ENCODE measurements at regions not wholly inside any gene's neighbourhood (a gene's known extent, or its start where the extent isn't known, plus 50 kb on each side); places are given as distances from the start of the nearest gene placed in this dataset.

DNA sequence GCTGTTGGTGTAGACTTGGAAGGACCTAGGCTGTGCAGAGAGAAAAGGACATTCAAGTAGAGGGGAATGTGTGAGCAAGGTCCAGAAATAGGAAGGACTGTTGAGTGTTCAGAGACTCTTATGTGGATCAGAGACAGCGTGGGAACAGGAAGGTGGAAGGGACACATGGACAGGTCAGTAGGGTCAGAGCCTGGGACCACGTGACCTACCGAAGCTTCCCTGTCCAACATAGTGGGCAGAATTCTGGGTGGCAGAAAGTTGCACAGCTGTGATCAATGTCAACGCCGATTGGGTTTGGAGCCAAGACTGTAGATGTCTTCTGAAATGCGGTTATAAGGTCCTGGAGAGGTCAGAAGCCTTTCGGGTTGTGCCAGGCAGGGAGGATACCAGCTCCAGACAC lies 195.9 kb upstream of the MKI67 start:
- H3K36me3 ChIP-seq (ENCODE audit: control insufficient read depth in 4 of 4, insufficient read depth in 4 of 4, low read length in 4 of 4): no peaks in the 10 kb centered on the region
- ATAC-seq (ENCODE audit: insufficient read depth, low FRiP score) (no peak), DNase-seq (no peak)
- H3K4me3 ChIP-seq: no peak overlapping the region
- H3K27ac ChIP-seq (ENCODE audit: low read depth in 1 of 2, low read length in 1 of 2): no peak overlapping the region
- no peaks in the 10 kb centered on the region for H3K4me1 ChIP-seq (ENCODE audit: control insufficient read depth in 5 of 5, insufficient read depth in 5 of 5, low read length in 5 of 5)
- WGBS, 2 donors: 85 to 87% methylated on average over 7 of the region's 7 CpGs
- peaks cover 0 to 6% (median 0%) of the 10 kb centered on the region in 4 donors for H3K9me3 ChIP-seq (ENCODE audit: control insufficient read depth in 4 of 4, insufficient read depth in 3 of 4, low read length in 3 of 4)
- H3K9ac ChIP-seq (ENCODE audit: insufficient read depth in 1 of 2, low read length in 2 of 2): no peak overlapping the region
- TF ChIP-seq, protein P1, sequence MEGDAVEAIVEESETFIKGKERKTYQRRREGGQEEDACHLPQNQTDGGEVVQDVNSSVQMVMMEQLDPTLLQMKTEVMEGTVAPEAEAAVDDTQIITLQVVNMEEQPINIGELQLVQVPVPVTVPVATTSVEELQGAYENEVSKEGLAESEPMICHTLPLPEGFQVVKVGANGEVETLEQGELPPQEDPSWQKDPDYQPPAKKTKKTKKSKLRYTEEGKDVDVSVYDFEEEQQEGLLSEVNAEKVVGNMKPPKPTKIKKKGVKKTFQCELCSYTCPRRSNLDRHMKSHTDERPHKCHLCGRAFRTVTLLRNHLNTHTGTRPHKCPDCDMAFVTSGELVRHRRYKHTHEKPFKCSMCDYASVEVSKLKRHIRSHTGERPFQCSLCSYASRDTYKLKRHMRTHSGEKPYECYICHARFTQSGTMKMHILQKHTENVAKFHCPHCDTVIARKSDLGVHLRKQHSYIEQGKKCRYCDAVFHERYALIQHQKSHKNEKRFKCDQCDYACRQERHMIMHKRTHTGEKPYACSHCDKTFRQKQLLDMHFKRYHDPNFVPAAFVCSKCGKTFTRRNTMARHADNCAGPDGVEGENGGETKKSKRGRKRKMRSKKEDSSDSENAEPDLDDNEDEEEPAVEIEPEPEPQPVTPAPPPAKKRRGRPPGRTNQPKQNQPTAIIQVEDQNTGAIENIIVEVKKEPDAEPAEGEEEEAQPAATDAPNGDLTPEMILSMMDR (IDR thresholded peaks at IDR 0.05; ENCODE audit: control extremely low read depth, extremely low read depth): no peak
- H3K27me3 ChIP-seq (ENCODE audit: control insufficient read depth in 3 of 3, insufficient read depth in 3 of 3, low read length in 2 of 3): no peaks in the 10 kb centered on the region

DNA sequence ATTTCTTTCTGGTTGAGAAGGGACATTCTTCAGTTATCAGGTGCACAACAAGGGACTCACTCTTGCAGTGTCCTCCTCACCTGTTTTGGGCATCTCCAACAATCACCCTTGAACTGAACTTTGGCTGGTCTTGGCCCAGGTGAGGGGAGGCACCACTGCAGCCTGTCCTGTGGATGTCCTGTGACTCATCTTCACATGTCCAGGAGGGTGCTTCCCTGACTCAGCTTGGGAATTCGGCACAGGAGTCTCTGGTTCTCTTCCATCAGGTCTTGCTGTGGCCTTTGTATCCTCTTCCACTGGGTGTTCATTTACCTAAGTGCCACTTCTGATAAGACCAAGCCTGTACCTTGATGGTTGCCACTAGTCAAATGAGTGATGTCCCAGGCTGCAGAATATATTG lies 196.7 kb upstream of the MKI67 start:
- Histone ChIP-seq H3K36me3 (ENCODE audit: control insufficient read depth in 4 of 4, insufficient read depth in 4 of 4, low read length in 4 of 4) (no peaks in the 10 kb centered on the region), H3K4me3 (no peak overlapping the region), H3K27ac (ENCODE audit: low read depth in 1 of 2, low read length in 1 of 2) (no peak overlapping the region), H3K9me3 (ENCODE audit: control insufficient read depth in 4 of 4, insufficient read depth in 3 of 4, low read length in 3 of 4) (peaks cover 0 to 8% (median 0%) of the 10 kb centered on the region in 4 donors), H3K4me1 (ENCODE audit: control insufficient read depth in 5 of 5, insufficient read depth in 5 of 5, low read length in 5 of 5) (no peaks in the 10 kb centered on the region), H3K27me3 (ENCODE audit: control insufficient read depth in 3 of 3, insufficient read depth in 3 of 3, low read length in 2 of 3) (no peaks in the 10 kb centered on the region), H3K9ac (ENCODE audit: insufficient read depth in 1 of 2, low read length in 2 of 2) (no peak overlapping the region)
- TF ChIP-seq, protein P1 (IDR thresholded peaks at IDR 0.05; ENCODE audit: control extremely low read depth, extremely low read depth): no peak
- 77 to 79% methylated on average over 1 of the region's 1 CpG for WGBS, 2 donors
- DNase-seq: no peak
- no peak for ATAC-seq (ENCODE audit: insufficient read depth, low FRiP score)

DNA sequence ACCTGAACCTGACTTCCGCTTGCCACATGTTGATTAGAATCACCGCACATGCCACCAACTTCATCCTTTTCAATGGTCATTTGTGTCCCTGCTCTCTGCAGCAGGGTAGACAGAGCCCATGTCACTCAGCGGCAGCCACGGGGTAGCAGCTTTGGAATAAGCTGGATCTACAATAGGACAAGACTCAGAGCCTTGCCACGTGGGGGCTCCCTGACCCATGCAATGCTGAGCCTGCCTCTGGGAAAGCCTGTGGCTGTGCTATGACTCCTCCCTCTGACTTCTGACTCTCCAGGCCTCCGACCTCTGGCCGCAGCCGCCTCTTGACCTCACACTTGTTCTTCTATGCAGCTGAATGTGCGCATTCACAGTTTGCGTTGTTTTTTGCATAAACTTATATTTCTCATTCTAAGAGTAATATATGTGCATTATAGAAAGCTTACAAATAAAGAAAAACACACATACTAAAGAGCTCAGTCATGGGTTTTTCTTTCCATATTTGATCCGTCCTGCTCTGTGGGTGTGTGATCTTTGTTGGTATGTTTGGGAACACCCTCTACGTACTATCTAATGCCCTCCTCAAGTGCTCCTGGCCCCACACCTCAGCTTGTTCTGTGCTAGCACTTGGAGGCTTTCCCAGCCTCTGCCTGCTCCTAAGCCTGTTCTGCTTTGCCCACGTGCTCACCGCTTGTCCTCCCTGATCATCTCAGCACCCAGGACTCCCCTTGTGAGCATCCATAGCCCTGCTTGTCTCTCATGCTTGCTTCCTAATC lies 198.0 kb upstream of the MKI67 start:
- no peak overlapping the region for H3K27ac ChIP-seq (ENCODE audit: low read depth in 1 of 2, low read length in 1 of 2)
- H3K4me1 ChIP-seq (ENCODE audit: control insufficient read depth in 5 of 5, insufficient read depth in 5 of 5, low read length in 5 of 5): no peaks in the 10 kb centered on the region
- ATAC-seq (ENCODE audit: insufficient read depth, low FRiP score) (no peak), DNase-seq (peak; percentile 16 to 39 (median 29))
- H3K27me3 ChIP-seq (ENCODE audit: control insufficient read depth in 3 of 3, insufficient read depth in 3 of 3, low read length in 2 of 3): no peaks in the 10 kb centered on the region
- H3K4me3 ChIP-seq: no peak overlapping the region
- peaks cover 0 to 8% (median 2%) of the 10 kb centered on the region in 4 donors for H3K9me3 ChIP-seq (ENCODE audit: control insufficient read depth in 4 of 4, insufficient read depth in 3 of 4, low read length in 3 of 4)
- no peaks in the 10 kb centered on the region for H3K36me3 ChIP-seq (ENCODE audit: control insufficient read depth in 4 of 4, insufficient read depth in 4 of 4, low read length in 4 of 4)
- TF ChIP-seq, protein P1 (IDR thresholded peaks at IDR 0.05; ENCODE audit: control extremely low read depth, extremely low read depth): no peak
- WGBS, 2 donors: 48 to 54% methylated on average over 14 of the region's 14 CpGs
- H3K9ac ChIP-seq (ENCODE audit: insufficient read depth in 1 of 2, low read length in 2 of 2): no peak overlapping the region

Data from lung (tissue), 11 donors.